Liver (tissue), 8 donors: ENCODE measurements at regions not wholly inside any gene's neighbourhood (a gene's known extent, or its start where the extent isn't known, plus 50 kb on each side); places are given as distances from the start of the nearest gene placed in this dataset.

Experiments used
- DNase-seq: peaks from one replicate; pipeline ENCODE4 v3.0.0-alpha.2; 2017; ENCODE audit warnings: low spot score
- H3K27ac ChIP-seq, 2 donors: one replicate each; pipeline ENCODE4 v1.7.0; 2013; ENCODE audit warnings: inconsistent platforms in 2 of 2, low read length in 2 of 2, control low read depth in 1 of 2, low read depth in 1 of 2, mild to moderate bottlenecking in 1 of 2
- H3K27me3 ChIP-seq, 4 donors: one replicate each; pipeline versions ENCODE4 v1.6.1 to v1.7.0; 2013; ENCODE audit warnings: low read length in 3 of 4, inconsistent platforms in 1 of 4, mild to moderate bottlenecking in 1 of 4, moderate library complexity in 1 of 4; ENCODE audit not compliant: control insufficient read depth in 4 of 4, insufficient read depth in 4 of 4
- H3K36me3 ChIP-seq, 4 donors: one replicate each; pipeline versions ENCODE4 v1.6.1 to v1.7.0; 2013; ENCODE audit warnings: low read length in 3 of 4, mild to moderate bottlenecking in 3 of 4, low read depth in 1 of 4, moderate library complexity in 1 of 4; ENCODE audit not compliant: control insufficient read depth in 4 of 4, insufficient read depth in 3 of 4
- H3K4me1 ChIP-seq, 4 donors: one replicate each; pipeline versions ENCODE4 v1.6.1 to v1.7.0; 2013; ENCODE audit warnings: low read length in 3 of 4, mild to moderate bottlenecking in 3 of 4, moderate library complexity in 1 of 4; ENCODE audit not compliant: control insufficient read depth in 4 of 4, insufficient read depth in 4 of 4
- H3K4me3 ChIP-seq, 3 donors: one replicate each; pipeline versions ENCODE4 v1.6.1 to v1.7.0; 2013; ENCODE audit warnings: low read length in 3 of 3, control low read depth in 1 of 3, low read depth in 1 of 3, mild to moderate bottlenecking in 1 of 3
- H3K9ac ChIP-seq, 2 donors: one replicate each; pipeline ENCODE4 v1.7.0; 2013; ENCODE audit warnings: low read length in 2 of 2, mild to moderate bottlenecking in 2 of 2, moderate library complexity in 2 of 2, control low read depth in 1 of 2, low read depth in 1 of 2
- H3K9me3 ChIP-seq, 4 donors: one replicate each; pipeline versions ENCODE4 v1.6.1 to v1.7.0; 2013; ENCODE audit warnings: low read length in 3 of 4; ENCODE audit not compliant: control insufficient read depth in 4 of 4
- CTCF ChIP-seq: fragments of 150-350 bp; IDR thresholded peaks from 2 replicates; pipeline ENCODE4 v1.5.1; 2017; ENCODE audit warnings: improper control_type of control experiment, low read depth, low read length; ENCODE audit not compliant: missing input control
- EGR1 ChIP-seq, 2 donors: IDR thresholded peaks; 2 replicates each; pipeline ENCODE4 v1.6.1; 2016 to 2018; ENCODE audit warnings: antibody characterized with exemption in 2 of 2, low read depth in 2 of 2
- FOXA1 ChIP-seq: IDR thresholded peaks from 2 replicates; pipeline ENCODE4 v1.6.1; 2016; ENCODE audit warnings: antibody characterized with exemption
- FOXA2 ChIP-seq: IDR thresholded peaks from 2 replicates; pipeline ENCODE4 v1.6.1; 2016; ENCODE audit warnings: antibody characterized with exemption
- GABPA ChIP-seq, 2 donors: IDR thresholded peaks in 1 of 2; conservative IDR thresholded peaks in 1 of 2; 2 replicates each; pipeline ENCODE4 v1.6.1; 2016; ENCODE audit warnings: antibody characterized with exemption in 2 of 2, mild to moderate bottlenecking in 1 of 2, moderate library complexity in 1 of 2
- HNF4A ChIP-seq, 2 donors: conservative IDR thresholded peaks; 2 replicates each; pipeline ENCODE4 v1.6.1; 2016; ENCODE audit warnings: antibody characterized with exemption in 2 of 2, mild to moderate bottlenecking in 2 of 2
- HNF4G ChIP-seq: IDR thresholded peaks from 2 replicates; pipeline ENCODE4 v1.6.1; 2016; ENCODE audit warnings: antibody characterized with exemption
- JUND ChIP-seq, 2 donors: IDR thresholded peaks; 2 replicates each; pipeline ENCODE4 v1.6.1; 2016; ENCODE audit warnings: antibody characterized with exemption in 2 of 2
- MAX ChIP-seq: IDR thresholded peaks from 2 replicates; pipeline ENCODE4 v1.6.1; 2016; ENCODE audit warnings: antibody characterized with exemption
- NR2F2 ChIP-seq: IDR thresholded peaks from 2 replicates; pipeline ENCODE4 v1.6.1; 2016; ENCODE audit warnings: antibody characterized with exemption
- RAD21 ChIP-seq, 2 donors: IDR thresholded peaks; 2 replicates each; pipeline ENCODE4 v1.6.1; 2016; ENCODE audit warnings: antibody characterized with exemption in 2 of 2, mild to moderate bottlenecking in 2 of 2
- REST ChIP-seq: IDR thresholded peaks from 2 replicates; pipeline ENCODE4 v1.6.1; 2016; ENCODE audit warnings: antibody characterized with exemption, mild to moderate bottlenecking
- RXRA ChIP-seq, 2 donors: IDR thresholded peaks; 2 replicates each; pipeline ENCODE4 v1.6.1; 2017 to 2018; ENCODE audit warnings: antibody characterized with exemption in 2 of 2, mild to moderate bottlenecking in 1 of 2
- TAF1 ChIP-seq: conservative IDR thresholded peaks from 2 replicates; pipeline ENCODE4 v1.6.1; 2016; ENCODE audit warnings: antibody characterized with exemption, mild to moderate bottlenecking
- YY1 ChIP-seq: IDR thresholded peaks from 2 replicates; pipeline ENCODE4 v1.6.1; 2016; ENCODE audit warnings: antibody characterized with exemption, mild to moderate bottlenecking
- WGBS: extraction: QIAGEN DNeasy Blood & Tissue Kit; methylation state at CpG from one replicate; pipeline ENCODE4 v1.1.7; 2013; 5-methylcytosine and 5-hydroxymethylcytosine counted together
- TF ChIP-seq, protein P1 (sequence below): IDR thresholded peaks from 2 replicates; pipeline ENCODE4 v1.6.1; 2016; ENCODE audit warnings: antibody characterized with exemption
- donor health status: healthy.
- donor health status: healthy.
- donor health status: healthy.
- donor health status: healthy.
- donor health status: healthy.

- Histone ChIP-seq H3K9ac (no peak overlapping the region), H3K9me3 (peaks cover 0 to 2% (median 0%) of the 10 kb centered on the region in 4 donors), H3K4me3 (no peak overlapping the region), H3K27me3 (no peaks in the 10 kb centered on the region), H3K27ac (no peak overlapping the region), H3K4me1 (no peaks in the 10 kb centered on the region), H3K36me3 (no peaks in the 10 kb centered on the region)
- DNase-seq, result no peak
- TF ChIP-seq, protein P1, sequence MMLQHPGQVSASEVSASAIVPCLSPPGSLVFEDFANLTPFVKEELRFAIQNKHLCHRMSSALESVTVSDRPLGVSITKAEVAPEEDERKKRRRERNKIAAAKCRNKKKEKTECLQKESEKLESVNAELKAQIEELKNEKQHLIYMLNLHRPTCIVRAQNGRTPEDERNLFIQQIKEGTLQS, result no peak
- TF ChIP-seq FOXA1 (no peak), HNF4G (no peak), NR2F2 (no peak), RAD21 (IDR thresholded peaks at IDR 0.05) (no peak), EGR1 (IDR thresholded peaks at IDR 0.05; ENCODE audit: low read depth in 2 of 2) (no peak), RXRA (IDR thresholded peaks at IDR 0.05) (no peak)
Measured at GRCh38 chr5:116751684-116752083, 177.1 kb upstream of the SEMA6A start.

- no peak for DNase-seq
Measured at GRCh38 chr5:116750631-116751580, 176.3 kb upstream of the SEMA6A start.

More at GRCh38 chr5:116750631-116751580, 176.3 kb upstream of the SEMA6A start:
- no peak overlapping the region for H3K9ac ChIP-seq
- 90% methylated on average over 2 of the region's 2 CpGs for WGBS
- no peaks in the 10 kb centered on the region for H3K27me3 ChIP-seq
- no peak overlapping the region for H3K4me3 ChIP-seq
- H3K4me1 ChIP-seq, result no peaks in the 10 kb centered on the region
- TF ChIP-seq NR2F2 (no peak), TAF1 (no peak), FOXA2 (no peak), GABPA (IDR thresholded peaks at IDR 0.05 in 1 of 2, conservative IDR thresholded peaks at IDR 0.05 in 1 of 2) (no peak), RXRA (IDR thresholded peaks at IDR 0.05) (no peak), YY1 (no peak), MAX (no peak), EGR1 (IDR thresholded peaks at IDR 0.05; ENCODE audit: low read depth in 2 of 2) (no peak), JUND (IDR thresholded peaks at IDR 0.05) (no peak), FOXA1 (no peak), RAD21 (IDR thresholded peaks at IDR 0.05) (no peak), CTCF (no peak), REST (no peak), HNF4A (conservative IDR thresholded peaks at IDR 0.05) (no peak)
- TF ChIP-seq, protein P1, result no peak
- no peaks in the 10 kb centered on the region for H3K9me3 ChIP-seq
- H3K27ac ChIP-seq, result no peak overlapping the region
- no peaks in the 10 kb centered on the region for H3K36me3 ChIP-seq
